ENCODE measurements at regions not wholly inside any gene's neighbourhood (a gene's known extent, or its start where the extent isn't known, plus 50 kb on each side); places are given as distances from the start of the nearest gene placed in this dataset.

- Histone ChIP-seq H3K9me3 (no peaks in the 10 kb centered on the region), H3K27ac (no peak overlapping the region), H3K4me1 (no peaks in the 10 kb centered on the region), H3K36me3 (no peaks in the 10 kb centered on the region), H3K4me3 (no peak overlapping the region), H3K27me3 (no peaks in the 10 kb centered on the region)
- in situ Hi-C loops (cut with MboI; ENCODE audit: low pct_ligation_motif_present in 1 of 4, low pct_unique_long_range_greater_than_20kb in 1 of 4, low sequenced_read_pairs in 3 of 4): no loop called here
- TF ChIP-seq POLR2AphosphoS5 (IDR thresholded peaks at IDR 0.05) (no peak), CTCF (IDR thresholded peaks at IDR 0.05) (no peak)
- intact Hi-C loops (cut with DNase I; ENCODE audit: low total_unique reads): no loop called here
- WGBS, 2 donors (ENCODE audit: low coverage in 1 of 2): 75 to 80% methylated on average over 2 to 3 of the region's 3 CpGs
- DNase-seq: no peak
Measured at GRCh38 chr1:208852911-208853310, 608.7 kb upstream of the PLXNA2 start.

- no peaks in the 10 kb centered on the region for H3K27me3 ChIP-seq
- H3K4me1 ChIP-seq: no peaks in the 10 kb centered on the region
- WGBS, 2 donors (ENCODE audit: low coverage in 1 of 2): 78 to 80% methylated on average over 1 of the region's 1 CpG
- intact Hi-C loops (cut with DNase I; ENCODE audit: low total_unique reads): no loop called here
- no peaks in the 10 kb centered on the region for H3K9me3 ChIP-seq
- no peak for TF ChIP-seq POLR2A (IDR thresholded peaks at IDR 0.05)
- no peak for TF ChIP-seq EP300 (IDR thresholded peaks at IDR 0.05; ENCODE audit: low read depth)
- no peak for TF ChIP-seq POLR2AphosphoS5 (IDR thresholded peaks at IDR 0.05)
- TF ChIP-seq CTCF (IDR thresholded peaks at IDR 0.05): no peak
- no peak overlapping the region for H3K27ac ChIP-seq
- in situ Hi-C loops (cut with MboI; ENCODE audit: low pct_ligation_motif_present in 1 of 4, low pct_unique_long_range_greater_than_20kb in 1 of 4, low sequenced_read_pairs in 3 of 4): no loop called here
- no peak for DNase-seq
- H3K36me3 ChIP-seq: no peaks in the 10 kb centered on the region
- no peak overlapping the region for H3K4me3 ChIP-seq
Measured at GRCh38 chr1:208855403-208855802, 611.2 kb upstream of the PLXNA2 start.

- Histone ChIP-seq H3K9me3 (no peaks in the 10 kb centered on the region), H3K4me1 (no peaks in the 10 kb centered on the region), H3K36me3 (no peaks in the 10 kb centered on the region), H3K27ac (no peak overlapping the region), H3K27me3 (no peaks in the 10 kb centered on the region), H3K4me3 (no peak overlapping the region)
- WGBS, 2 donors (ENCODE audit: low coverage in 1 of 2): 87 to 100% methylated on average over 2 of the region's 2 CpGs
- in situ Hi-C loops (cut with MboI; ENCODE audit: low pct_ligation_motif_present in 1 of 4, low pct_unique_long_range_greater_than_20kb in 1 of 4, low sequenced_read_pairs in 3 of 4) (no loop called here), intact Hi-C loops (cut with DNase I; ENCODE audit: low total_unique reads) (no loop called here)
- TF ChIP-seq POLR2A (IDR thresholded peaks at IDR 0.05): no peak
- no peak for TF ChIP-seq EP300 (IDR thresholded peaks at IDR 0.05; ENCODE audit: low read depth)
- TF ChIP-seq POLR2AphosphoS5 (IDR thresholded peaks at IDR 0.05): no peak
- no peak for DNase-seq
Measured at GRCh38 chr1:208857465-208857864, 613.3 kb upstream of the PLXNA2 start.

- H3K27me3 ChIP-seq: no peaks in the 10 kb centered on the region
- H3K9me3 ChIP-seq: no peaks in the 10 kb centered on the region
- no peaks in the 10 kb centered on the region for H3K36me3 ChIP-seq
- H3K4me3 ChIP-seq: no peak overlapping the region
- 65 to 78% methylated on average over 2 to 5 of the region's 5 CpGs for WGBS, 2 donors (ENCODE audit: low coverage in 1 of 2)
- TF ChIP-seq EP300 (IDR thresholded peaks at IDR 0.05; ENCODE audit: low read depth) (no peak), CTCF (IDR thresholded peaks at IDR 0.05) (no peak), POLR2AphosphoS5 (IDR thresholded peaks at IDR 0.05) (no peak), POLR2A (IDR thresholded peaks at IDR 0.05) (no peak)
- H3K27ac ChIP-seq: no peak overlapping the region
- in situ Hi-C loops (cut with MboI; ENCODE audit: low pct_ligation_motif_present in 1 of 4, low pct_unique_long_range_greater_than_20kb in 1 of 4, low sequenced_read_pairs in 3 of 4) (no loop called here), intact Hi-C loops (cut with DNase I; ENCODE audit: low total_unique reads) (no loop called here)
- H3K4me1 ChIP-seq: no peaks in the 10 kb centered on the region
- DNase-seq: no peak
Measured at GRCh38 chr1:208858738-208859137, 614.6 kb upstream of the PLXNA2 start.

GRCh38 chr1:208864366-208864965 is 620.3 kb upstream of the PLXNA2 start:
- H3K27me3 ChIP-seq: no peaks in the 10 kb centered on the region
- H3K4me3 ChIP-seq: no peak overlapping the region
- no peaks in the 10 kb centered on the region for H3K9me3 ChIP-seq
- WGBS, 2 donors (ENCODE audit: low coverage in 1 of 2): 27 to 86% methylated on average over 1 of the region's 1 CpG
- no peak overlapping the region for H3K27ac ChIP-seq
- intact Hi-C loops (cut with DNase I; ENCODE audit: low total_unique reads) (no loop called here), in situ Hi-C loops (cut with MboI; ENCODE audit: low pct_ligation_motif_present in 1 of 4, low pct_unique_long_range_greater_than_20kb in 1 of 4, low sequenced_read_pairs in 3 of 4) (no loop called here)
- H3K36me3 ChIP-seq: no peaks in the 10 kb centered on the region
- no peaks in the 10 kb centered on the region for H3K4me1 ChIP-seq
- no peak for DNase-seq
- TF ChIP-seq EP300 (IDR thresholded peaks at IDR 0.05; ENCODE audit: low read depth) (no peak), POLR2A (IDR thresholded peaks at IDR 0.05) (no peak), POLR2AphosphoS5 (IDR thresholded peaks at IDR 0.05) (no peak), CTCF (IDR thresholded peaks at IDR 0.05) (no peak)
